Chondrocyte (in vitro differentiated cells): ENCODE measurements at regions not wholly inside any gene's neighbourhood (a gene's known extent, or its start where the extent isn't known, plus 50 kb on each side); places are given as distances from the start of the nearest gene placed in this dataset.

Experiments used
- DNase-seq: peaks from one replicate; pipeline ENCODE4 v3.0.0; 2021; ENCODE audit warnings: mixed read lengths, low spot score
- H3K27ac Mint-ChIP-seq: one replicate; pipeline ENCODE4 v1.8.0; 2021; ENCODE audit warnings: mild to moderate bottlenecking, moderate library complexity, mixed read lengths; ENCODE audit not compliant: unreplicated experiment
- H3K27me3 Mint-ChIP-seq: 2 replicates; pipeline ENCODE4 v1.8.0; 2021; ENCODE audit warnings: low read depth, mixed read lengths
- H3K36me3 Mint-ChIP-seq: 2 replicates; pipeline ENCODE4 v1.8.0; 2021; ENCODE audit warnings: low read depth, mixed read lengths
- H3K4me1 Mint-ChIP-seq: 2 replicates; pipeline ENCODE4 v1.8.0; 2021; ENCODE audit warnings: low read depth, mild to moderate bottlenecking, mixed read lengths
- H3K4me3 Mint-ChIP-seq: one replicate; pipeline ENCODE4 v1.8.0; 2021; ENCODE audit warnings: mild to moderate bottlenecking, moderate library complexity, mixed read lengths; ENCODE audit not compliant: unreplicated experiment
- H3K9me3 Mint-ChIP-seq: 2 replicates; pipeline ENCODE4 v1.8.0; 2021; ENCODE audit warnings: low read depth, mixed read lengths
- TF ChIP-seq, protein P1 (sequence below): fragments of 200-600 bp; sonication (generic); IDR thresholded peaks from 2 replicates; pipeline ENCODE4 v1.5.0; 2021; ENCODE audit warnings: antibody characterized with exemption, mild to moderate bottlenecking, moderate library complexity

DNA sequence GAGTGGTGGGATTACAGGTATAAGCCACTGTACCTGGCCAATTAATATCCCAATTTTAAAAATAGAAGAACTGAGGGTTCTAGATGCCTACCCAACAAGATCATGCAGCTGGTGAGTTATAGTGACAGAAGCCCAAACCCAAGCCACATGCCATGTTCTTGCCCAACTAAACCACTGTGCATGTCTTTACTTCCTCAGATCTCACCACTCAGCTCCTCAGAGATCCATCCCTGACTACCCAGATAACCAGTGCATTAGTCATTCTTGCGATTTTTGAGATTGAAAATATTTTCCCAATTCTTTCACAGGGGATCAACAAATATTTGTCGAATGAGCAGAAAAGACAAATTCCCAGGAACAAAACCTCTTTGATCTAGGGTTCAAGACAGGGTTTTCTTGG is 303.1 kb downstream of the CBLN1 start:
- TF ChIP-seq, protein P1, sequence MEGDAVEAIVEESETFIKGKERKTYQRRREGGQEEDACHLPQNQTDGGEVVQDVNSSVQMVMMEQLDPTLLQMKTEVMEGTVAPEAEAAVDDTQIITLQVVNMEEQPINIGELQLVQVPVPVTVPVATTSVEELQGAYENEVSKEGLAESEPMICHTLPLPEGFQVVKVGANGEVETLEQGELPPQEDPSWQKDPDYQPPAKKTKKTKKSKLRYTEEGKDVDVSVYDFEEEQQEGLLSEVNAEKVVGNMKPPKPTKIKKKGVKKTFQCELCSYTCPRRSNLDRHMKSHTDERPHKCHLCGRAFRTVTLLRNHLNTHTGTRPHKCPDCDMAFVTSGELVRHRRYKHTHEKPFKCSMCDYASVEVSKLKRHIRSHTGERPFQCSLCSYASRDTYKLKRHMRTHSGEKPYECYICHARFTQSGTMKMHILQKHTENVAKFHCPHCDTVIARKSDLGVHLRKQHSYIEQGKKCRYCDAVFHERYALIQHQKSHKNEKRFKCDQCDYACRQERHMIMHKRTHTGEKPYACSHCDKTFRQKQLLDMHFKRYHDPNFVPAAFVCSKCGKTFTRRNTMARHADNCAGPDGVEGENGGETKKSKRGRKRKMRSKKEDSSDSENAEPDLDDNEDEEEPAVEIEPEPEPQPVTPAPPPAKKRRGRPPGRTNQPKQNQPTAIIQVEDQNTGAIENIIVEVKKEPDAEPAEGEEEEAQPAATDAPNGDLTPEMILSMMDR = no peak
- H3K9me3 Mint-ChIP-seq = peaks cover 7% of the 10 kb centered on the region
- no peak overlapping the region for H3K27ac Mint-ChIP-seq
- H3K4me1 Mint-ChIP-seq = no peaks in the 10 kb centered on the region
- H3K4me3 Mint-ChIP-seq = no peak overlapping the region
- H3K27me3 Mint-ChIP-seq = no peaks in the 10 kb centered on the region
- no peaks in the 10 kb centered on the region for H3K36me3 Mint-ChIP-seq
- DNase-seq = no peak

DNA sequence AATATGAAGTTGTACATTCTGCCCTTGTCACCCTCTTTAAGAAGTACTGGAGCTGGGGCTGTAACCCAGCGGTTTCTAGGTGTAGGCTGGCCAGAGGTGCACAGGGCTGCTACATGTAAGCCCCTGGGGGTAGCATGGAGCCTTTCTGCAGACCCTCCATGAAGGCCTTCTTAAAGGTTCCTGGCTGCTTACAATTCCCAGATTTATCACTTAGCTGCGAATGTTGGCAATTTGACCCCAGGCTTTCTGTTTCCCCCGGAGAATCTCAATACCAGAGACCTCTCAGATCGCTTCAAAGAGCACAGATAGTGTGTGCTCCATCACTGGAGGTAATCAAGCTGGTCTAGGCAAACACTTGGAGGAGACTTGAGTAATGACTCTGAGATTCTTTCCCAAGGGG is 309.4 kb downstream of the CBLN1 start:
- no peak overlapping the region for H3K4me3 Mint-ChIP-seq
- TF ChIP-seq, protein P1 = no peak
- H3K9me3 Mint-ChIP-seq = peaks cover 4% of the 10 kb centered on the region
- H3K36me3 Mint-ChIP-seq = no peaks in the 10 kb centered on the region
- H3K27me3 Mint-ChIP-seq = no peaks in the 10 kb centered on the region
- no peak overlapping the region for H3K27ac Mint-ChIP-seq
- no peaks in the 10 kb centered on the region for H3K4me1 Mint-ChIP-seq
- DNase-seq = no peak

DNA sequence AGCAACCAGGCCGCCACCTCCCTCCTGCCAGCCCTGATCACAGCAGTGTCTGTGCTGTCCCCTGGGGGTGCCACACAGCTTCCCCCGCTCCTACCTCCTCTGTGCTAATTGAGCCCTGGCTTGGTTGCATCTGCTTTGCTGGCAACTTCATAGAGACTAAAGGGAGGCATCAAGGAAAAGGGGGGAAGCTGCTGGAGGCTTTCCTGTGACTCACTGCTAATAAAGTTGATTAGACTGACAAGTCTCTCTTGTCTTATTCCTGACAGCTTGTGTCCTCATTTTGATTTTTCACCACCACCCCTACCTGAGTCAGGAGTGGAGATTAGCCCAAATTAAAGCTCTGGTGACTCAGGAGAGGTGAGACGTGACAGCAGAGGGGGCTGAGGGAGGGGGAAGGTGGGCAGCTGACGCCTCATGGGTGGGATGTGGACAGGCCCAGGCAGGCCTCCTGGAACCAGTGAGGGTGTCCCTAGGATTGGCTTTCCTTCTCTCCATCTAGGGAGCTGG is 310.0 kb downstream of the CBLN1 start:
- TF ChIP-seq, protein P1 = no peak
- H3K9me3 Mint-ChIP-seq = peaks cover 4% of the 10 kb centered on the region
- H3K4me3 Mint-ChIP-seq = no peak overlapping the region
- H3K27me3 Mint-ChIP-seq = no peaks in the 10 kb centered on the region
- no peak overlapping the region for H3K27ac Mint-ChIP-seq
- H3K36me3 Mint-ChIP-seq = no peaks in the 10 kb centered on the region
- no peak for DNase-seq
- no peaks in the 10 kb centered on the region for H3K4me1 Mint-ChIP-seq

DNA sequence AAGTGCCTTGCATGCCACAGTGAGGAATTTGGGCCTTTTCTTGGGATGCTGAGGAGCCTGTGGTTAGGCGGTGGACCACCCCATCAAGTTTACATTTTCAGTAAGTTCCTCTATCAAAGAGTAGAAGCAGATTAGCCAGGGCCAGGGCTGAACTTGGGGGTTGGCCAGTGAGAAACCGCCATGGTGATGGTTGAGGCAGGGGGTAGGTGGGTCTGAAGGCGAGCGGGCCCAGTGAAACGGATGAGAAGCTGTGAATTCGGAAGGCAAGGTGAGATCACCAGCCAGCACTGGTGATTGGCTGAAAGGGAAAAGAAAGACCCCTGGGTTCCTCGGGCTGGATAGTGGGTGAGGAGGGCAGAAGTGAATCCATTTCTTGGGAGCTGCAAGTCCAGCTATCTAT is 311.4 kb downstream of the CBLN1 start:
- no peak for DNase-seq
- Mint-ChIP-seq H3K27me3 (no peaks in the 10 kb centered on the region), H3K27ac (no peak overlapping the region), H3K36me3 (no peaks in the 10 kb centered on the region), H3K9me3 (peaks cover 4% of the 10 kb centered on the region), H3K4me3 (no peak overlapping the region), H3K4me1 (no peaks in the 10 kb centered on the region)
- TF ChIP-seq, protein P1 = no peak

DNA sequence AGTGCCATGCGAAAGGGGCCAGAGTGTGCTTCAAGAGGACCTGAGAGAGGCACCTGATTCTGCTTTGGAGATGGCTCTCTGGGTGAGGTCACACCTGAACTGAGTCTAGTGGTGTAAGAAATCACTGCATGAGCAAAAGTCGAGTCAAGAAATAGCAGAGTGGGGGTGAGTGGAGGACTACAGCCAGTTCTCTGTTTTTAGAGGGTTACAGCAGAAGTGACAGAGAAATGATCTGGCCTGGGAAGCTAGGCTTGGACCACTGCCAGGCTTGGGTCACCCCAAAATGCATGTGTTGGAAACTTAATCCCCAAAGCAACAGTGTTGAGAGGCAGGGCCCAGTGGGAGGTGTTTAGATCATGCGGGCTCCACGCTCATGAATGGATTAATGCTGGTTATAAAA is 312.0 kb downstream of the CBLN1 start:
- Mint-ChIP-seq H3K9me3 (peaks cover 4% of the 10 kb centered on the region), H3K4me1 (no peaks in the 10 kb centered on the region), H3K36me3 (no peaks in the 10 kb centered on the region), H3K4me3 (no peak overlapping the region), H3K27me3 (no peaks in the 10 kb centered on the region), H3K27ac (no peak overlapping the region)
- no peak for DNase-seq
- TF ChIP-seq, protein P1 = no peak
